GM06990 (cell line): ENCODE measurements at regions not wholly inside any gene's neighbourhood (a gene's known extent, or its start where the extent isn't known, plus 50 kb on each side); places are given as distances from the start of the nearest gene placed in this dataset.

Experiments used
- DNase-seq: peaks from one replicate; pipeline ENCODE4 v3.0.0-alpha.2; 2011; ENCODE audit not compliant: insufficient read length; ENCODE audit errors: extremely low read depth
- H3K27me3 ChIP-seq: replicated peaks from 2 replicates; pipeline ENCODE4 v1.6.0; 2011; ENCODE audit warnings: low read length; ENCODE audit not compliant: control insufficient read depth, insufficient read depth
- H3K36me3 ChIP-seq: 2 replicates; pipeline ENCODE4 v1.5.1; 2011; ENCODE audit warnings: low read length; ENCODE audit not compliant: control insufficient read depth, insufficient read depth
- H3K4me3 ChIP-seq: replicated peaks from 2 replicates; pipeline ENCODE4 v1.5.1; 2011; ENCODE audit warnings: low read depth, mild to moderate bottlenecking, control low read depth, low read length
- CTCF ChIP-seq: IDR thresholded peaks from 2 replicates; pipeline ENCODE4 v1.5.1; 2011; ENCODE audit warnings: low read length, control low read depth, mild to moderate bottlenecking, inconsistent platforms; ENCODE audit not compliant: insufficient read depth, poor library complexity, severe bottlenecking

DNA sequence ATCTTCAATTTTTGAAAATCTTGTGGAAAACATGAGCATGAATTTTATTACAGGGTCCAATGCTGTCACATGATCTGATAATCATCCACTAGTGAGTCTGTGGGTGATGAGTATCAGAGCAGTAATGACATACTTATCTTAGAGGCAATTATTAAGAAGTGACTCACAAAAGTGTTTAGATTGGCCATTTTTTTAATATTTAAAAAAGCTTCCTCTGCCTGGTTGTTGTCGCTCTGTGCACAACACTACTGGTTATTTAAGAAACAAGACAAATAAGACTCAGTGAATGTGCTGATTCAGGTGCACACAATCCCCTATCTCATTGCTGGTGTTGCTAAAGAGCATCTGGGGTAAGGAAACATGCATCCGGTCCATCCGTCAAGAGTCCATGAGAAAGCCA lies 665.8 kb upstream of the ZEB2 start:
- TF ChIP-seq CTCF, result no peak
- no peaks in the 10 kb centered on the region for H3K27me3 ChIP-seq
- no peak for DNase-seq
- H3K36me3 ChIP-seq, result no peaks in the 10 kb centered on the region
- no peak overlapping the region for H3K4me3 ChIP-seq

GRCh38 chr2:145184741-145185651 lies 665.1 kb upstream of the ZEB2 start:
- no peak for TF ChIP-seq CTCF
- Histone ChIP-seq H3K36me3 (no peaks in the 10 kb centered on the region), H3K27me3 (no peaks in the 10 kb centered on the region), H3K4me3 (no peak overlapping the region)
- no peak for DNase-seq

DNA sequence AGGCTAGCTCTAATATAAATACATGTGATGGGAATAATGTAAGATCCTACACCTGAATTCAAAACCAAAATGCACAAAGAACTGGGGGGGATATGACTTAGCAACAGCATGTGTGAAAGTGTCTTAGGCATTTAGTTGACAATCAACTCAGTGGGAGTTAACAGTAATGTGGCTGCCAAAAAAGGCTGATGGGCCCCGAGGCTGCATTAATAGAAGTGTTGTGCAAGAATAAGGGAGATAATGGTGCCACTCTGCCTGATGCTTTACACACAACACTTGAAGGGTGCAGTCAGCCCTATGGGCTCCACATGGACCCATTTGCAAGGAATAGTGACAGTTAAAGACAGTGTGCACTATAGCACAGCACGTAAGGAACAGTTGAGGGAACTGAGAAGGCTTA lies 649.4 kb upstream of the ZEB2 start:
- no peak for DNase-seq
- Histone ChIP-seq H3K27me3 (no peaks in the 10 kb centered on the region), H3K4me3 (no peak overlapping the region), H3K36me3 (no peaks in the 10 kb centered on the region)
- no peak for TF ChIP-seq CTCF

DNA sequence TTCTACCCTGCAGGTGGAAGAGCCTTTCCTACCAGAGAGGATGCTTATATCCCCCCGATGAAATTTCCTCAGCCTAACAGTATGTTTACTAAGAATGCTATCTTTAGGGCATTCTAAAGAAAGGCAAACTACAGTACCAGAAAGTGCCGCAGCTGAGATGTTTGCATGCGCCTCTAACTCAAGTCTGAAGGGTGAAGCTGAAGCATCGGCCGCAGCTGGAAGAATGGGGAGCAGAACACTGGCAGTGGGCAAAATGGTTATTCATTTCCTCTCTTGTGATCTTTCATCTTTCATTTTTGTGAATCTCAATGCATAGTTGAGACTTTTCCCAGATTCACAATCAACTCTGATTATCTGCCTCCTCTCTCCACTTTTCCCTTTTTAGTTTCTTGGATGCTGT lies 648.2 kb upstream of the ZEB2 start:
- H3K27me3 ChIP-seq, result no peaks in the 10 kb centered on the region
- TF ChIP-seq CTCF, result no peak
- H3K36me3 ChIP-seq, result no peaks in the 10 kb centered on the region
- no peak for DNase-seq
- no peak overlapping the region for H3K4me3 ChIP-seq

GRCh38 chr2:145166731-145167302 lies 646.9 kb upstream of the ZEB2 start:
- DNase-seq, result no peak
- H3K27me3 ChIP-seq, result no peaks in the 10 kb centered on the region
- H3K4me3 ChIP-seq, result no peak overlapping the region
- no peaks in the 10 kb centered on the region for H3K36me3 ChIP-seq
- no peak for TF ChIP-seq CTCF
